CD4-positive, alpha-beta T cell treated with Interleukin-4 for 4 hours (primary cell): ENCODE measurements at regions not wholly inside any gene's neighbourhood (a gene's known extent, or its start where the extent isn't known, plus 50 kb on each side); places are given as distances from the start of the nearest gene placed in this dataset.
"Not testable (repeated sequence)": the region's sequence is repeated elsewhere in the genome, so short reads cannot be mapped to it uniquely, and the experiment has no call there.

Experiments used
- DNase-seq: peaks from one replicate; pipeline ENCODE4 v3.0.0-alpha.2; 2020

- no peak for DNase-seq
Measured at GRCh38 chr12:116434155-116435011, 124.8 kb upstream of the MAP1LC3B2 start.

- DNase-seq, result no peak
Measured at GRCh38 chr12:116435984-116436383, 123.2 kb upstream of the MAP1LC3B2 start.

GRCh38 chr12:116436561-116437249 lies 122.5 kb upstream of the MAP1LC3B2 start:
- no peak for DNase-seq

GRCh38 chr12:116441292-116441691 lies 117.9 kb upstream of the MAP1LC3B2 start:
- no peak for DNase-seq

- DNase-seq, result no peak
Measured at GRCh38 chr12:116442304-116442703, 116.9 kb upstream of the MAP1LC3B2 start.

GRCh38 chr12:116442946-116443345 lies 116.2 kb upstream of the MAP1LC3B2 start:
- no peak for DNase-seq

- no peak for DNase-seq
Measured at GRCh38 chr12:116443821-116444589, 115.2 kb upstream of the MAP1LC3B2 start.

GRCh38 chr12:116444590-116444943 lies 114.6 kb upstream of the MAP1LC3B2 start:
- no peak for DNase-seq

GRCh38 chr12:116448165-116448739 lies 110.9 kb upstream of the MAP1LC3B2 start:
- no peak for DNase-seq

GRCh38 chr12:116450406-116450910 lies 108.7 kb upstream of the MAP1LC3B2 start:
- DNase-seq, result no peak

GRCh38 chr12:116452975-116453374 lies 106.2 kb upstream of the MAP1LC3B2 start:
- DNase-seq, result not testable (repeated sequence)

- no peak for DNase-seq
Measured at GRCh38 chr12:116453631-116454030, 105.5 kb upstream of the MAP1LC3B2 start.

GRCh38 chr12:116454076-116454475 lies 105.1 kb upstream of the MAP1LC3B2 start:
- DNase-seq, result no peak

GRCh38 chr12:116454950-116455447 lies 104.2 kb upstream of the MAP1LC3B2 start:
- DNase-seq, result no peak

- no peak for DNase-seq
Measured at GRCh38 chr12:116455540-116456329, 103.4 kb upstream of the MAP1LC3B2 start.

GRCh38 chr12:116456330-116457082 lies 102.7 kb upstream of the MAP1LC3B2 start:
- no peak for DNase-seq

GRCh38 chr12:116458492-116458891 lies 100.7 kb upstream of the MAP1LC3B2 start:
- DNase-seq, result no peak

GRCh38 chr12:116459011-116459875 lies 99.9 kb upstream of the MAP1LC3B2 start:
- no peak for DNase-seq

- no peak for DNase-seq
Measured at GRCh38 chr12:116459916-116460663, 99.1 kb upstream of the MAP1LC3B2 start.
